HEK293 (cell line): ENCODE measurements at regions not wholly inside any gene's neighbourhood (a gene's known extent, or its start where the extent isn't known, plus 50 kb on each side); places are given as distances from the start of the nearest gene placed in this dataset.
"Not testable (repeated sequence)": the region's sequence is repeated elsewhere in the genome, so short reads cannot be mapped to it uniquely, and the experiment has no call there.

Experiments
- OVOL3 ChIP-seq: fragments of 450-650 bp; formaldehyde crosslinking; IDR thresholded peaks from 2 replicates; pipeline ENCODE4 v1.5.1; 2016; ENCODE audit warnings: missing biosample characterization, missing genetic modification characterization
- PRDM1 ChIP-seq: fragments of 450-650 bp; formaldehyde crosslinking; IDR thresholded peaks from 2 replicates; pipeline ENCODE4; 2016; ENCODE audit warnings: missing biosample characterization, missing genetic modification characterization
- RBAK ChIP-seq: fragments of 450-650 bp; formaldehyde crosslinking; IDR thresholded peaks from 2 replicates; pipeline ENCODE4 v1.5.1; 2016; ENCODE audit warnings: missing biosample characterization, missing genetic modification characterization
- ZBTB8A ChIP-seq: fragments of 450-650 bp; formaldehyde crosslinking; IDR thresholded peaks from 2 replicates; pipeline ENCODE4 v1.5.1; 2016; ENCODE audit warnings: missing biosample characterization, missing genetic modification characterization
- ZNF133 ChIP-seq: fragments of 450-650 bp; formaldehyde crosslinking; IDR thresholded peaks from 2 replicates; pipeline ENCODE4 v1.5.1; 2016; ENCODE audit warnings: missing biosample characterization, missing genetic modification characterization
- ZNF274 ChIP-seq, 2 experiments: fragments of 200-500 bp in 1 of 2; fragments of 450-650 bp in 1 of 2; sonication (Bioruptor generic) in 1 of 2; formaldehyde crosslinking in 1 of 2; IDR thresholded peaks; 2 replicates each; pipeline versions ENCODE4 v1.5.1 to v1.6.1; 2014 to 2016; ENCODE audit warnings: borderline replicate concordance in 1 of 2, inconsistent platforms in 1 of 2, low read length in 1 of 2, missing biosample characterization in 1 of 2, missing genetic modification characterization in 1 of 2
- ZNF416 ChIP-seq: fragments of 450-650 bp; formaldehyde crosslinking; IDR thresholded peaks from 2 replicates; pipeline ENCODE4 v1.5.1; 2016; ENCODE audit warnings: missing biosample characterization, missing genetic modification characterization
- ZNF433 ChIP-seq: fragments of 450-650 bp; formaldehyde crosslinking; IDR thresholded peaks from 2 replicates; pipeline ENCODE4 v1.5.1; 2016; ENCODE audit warnings: missing biosample characterization, missing genetic modification characterization, low read depth
- ZSCAN30 ChIP-seq: fragments of 450-650 bp; IDR thresholded peaks from 2 replicates; pipeline ENCODE4 v1.5.1; 2018; ENCODE audit warnings: missing biosample characterization, mild to moderate bottlenecking, missing genetic modification characterization, moderate library complexity
- TF ChIP-seq, protein P1 (sequence below): fragments of 450-650 bp; formaldehyde crosslinking; IDR thresholded peaks from 2 replicates; pipeline ENCODE4 v1.5.1; 2016; ENCODE audit warnings: missing biosample characterization, missing genetic modification characterization
- TF ChIP-seq, protein P2 (sequence below): fragments of 450-650 bp; formaldehyde crosslinking; IDR thresholded peaks from 2 replicates; pipeline ENCODE4 v1.5.1; 2017; ENCODE audit warnings: missing biosample characterization, missing genetic modification characterization
- TF ChIP-seq, protein P3 (sequence below): fragments of 450-650 bp; IDR thresholded peaks from 2 replicates; pipeline ENCODE4 v1.5.1; 2018; ENCODE audit warnings: missing biosample characterization, missing genetic modification characterization
- TF ChIP-seq, protein P4 (sequence below): fragments of 450-650 bp; formaldehyde crosslinking; IDR thresholded peaks from 2 replicates; pipeline ENCODE4 v1.5.1; 2016; ENCODE audit warnings: missing biosample characterization, missing genetic modification characterization

DNA sequence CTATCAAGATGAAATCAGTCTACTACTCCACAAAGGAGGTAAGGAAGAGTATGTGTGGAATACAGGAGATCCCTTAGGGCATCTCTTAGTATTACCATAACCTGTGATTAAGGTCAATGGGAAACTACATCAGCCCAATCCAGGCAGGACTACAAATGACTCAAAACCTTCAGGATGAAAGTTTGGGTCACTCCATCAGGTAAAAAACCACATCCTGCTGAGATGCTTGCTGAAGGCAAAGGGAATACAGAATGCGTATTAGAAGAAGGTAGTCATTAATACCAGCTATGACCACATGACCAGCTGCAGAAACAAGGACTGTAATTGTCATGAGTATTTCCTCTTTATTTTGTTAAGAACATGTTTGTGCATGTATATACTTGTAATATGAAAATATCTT lies 418.8 kb downstream of the DTWD2 start:
- TF ChIP-seq, protein P1, sequence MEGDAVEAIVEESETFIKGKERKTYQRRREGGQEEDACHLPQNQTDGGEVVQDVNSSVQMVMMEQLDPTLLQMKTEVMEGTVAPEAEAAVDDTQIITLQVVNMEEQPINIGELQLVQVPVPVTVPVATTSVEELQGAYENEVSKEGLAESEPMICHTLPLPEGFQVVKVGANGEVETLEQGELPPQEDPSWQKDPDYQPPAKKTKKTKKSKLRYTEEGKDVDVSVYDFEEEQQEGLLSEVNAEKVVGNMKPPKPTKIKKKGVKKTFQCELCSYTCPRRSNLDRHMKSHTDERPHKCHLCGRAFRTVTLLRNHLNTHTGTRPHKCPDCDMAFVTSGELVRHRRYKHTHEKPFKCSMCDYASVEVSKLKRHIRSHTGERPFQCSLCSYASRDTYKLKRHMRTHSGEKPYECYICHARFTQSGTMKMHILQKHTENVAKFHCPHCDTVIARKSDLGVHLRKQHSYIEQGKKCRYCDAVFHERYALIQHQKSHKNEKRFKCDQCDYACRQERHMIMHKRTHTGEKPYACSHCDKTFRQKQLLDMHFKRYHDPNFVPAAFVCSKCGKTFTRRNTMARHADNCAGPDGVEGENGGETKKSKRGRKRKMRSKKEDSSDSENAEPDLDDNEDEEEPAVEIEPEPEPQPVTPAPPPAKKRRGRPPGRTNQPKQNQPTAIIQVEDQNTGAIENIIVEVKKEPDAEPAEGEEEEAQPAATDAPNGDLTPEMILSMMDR (tag by site-specific recombination): not testable (repeated sequence)
- not testable (repeated sequence) for TF ChIP-seq ZNF133 (tag by site-specific recombination); ZSCAN30 (tag by site-specific recombination); ZNF274 (IDR thresholded peaks at IDR 0.05; ENCODE audit: low read length); ZNF274 (tag by site-specific recombination; IDR thresholded peaks at IDR 0.05; ENCODE audit: borderline replicate concordance); OVOL3; PRDM1 (tag by site-specific recombination); ZNF416 (tag by site-specific recombination); RBAK (tag by site-specific recombination); ZBTB8A (tag by site-specific recombination); ZNF433 (tag by site-specific recombination)
- TF ChIP-seq, protein P2, sequence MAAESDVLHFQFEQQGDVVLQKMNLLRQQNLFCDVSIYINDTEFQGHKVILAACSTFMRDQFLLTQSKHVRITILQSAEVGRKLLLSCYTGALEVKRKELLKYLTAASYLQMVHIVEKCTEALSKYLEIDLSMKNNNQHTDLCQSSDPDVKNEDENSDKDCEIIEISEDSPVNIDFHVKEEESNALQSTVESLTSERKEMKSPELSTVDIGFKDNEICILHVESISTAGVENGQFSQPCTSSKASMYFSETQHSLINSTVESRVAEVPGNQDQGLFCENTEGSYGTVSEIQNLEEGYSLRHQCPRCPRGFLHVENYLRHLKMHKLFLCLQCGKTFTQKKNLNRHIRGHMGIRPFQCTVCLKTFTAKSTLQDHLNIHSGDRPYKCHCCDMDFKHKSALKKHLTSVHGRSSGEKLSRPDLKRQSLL (tag by site-specific recombination): not testable (repeated sequence)
- TF ChIP-seq, protein P3, sequence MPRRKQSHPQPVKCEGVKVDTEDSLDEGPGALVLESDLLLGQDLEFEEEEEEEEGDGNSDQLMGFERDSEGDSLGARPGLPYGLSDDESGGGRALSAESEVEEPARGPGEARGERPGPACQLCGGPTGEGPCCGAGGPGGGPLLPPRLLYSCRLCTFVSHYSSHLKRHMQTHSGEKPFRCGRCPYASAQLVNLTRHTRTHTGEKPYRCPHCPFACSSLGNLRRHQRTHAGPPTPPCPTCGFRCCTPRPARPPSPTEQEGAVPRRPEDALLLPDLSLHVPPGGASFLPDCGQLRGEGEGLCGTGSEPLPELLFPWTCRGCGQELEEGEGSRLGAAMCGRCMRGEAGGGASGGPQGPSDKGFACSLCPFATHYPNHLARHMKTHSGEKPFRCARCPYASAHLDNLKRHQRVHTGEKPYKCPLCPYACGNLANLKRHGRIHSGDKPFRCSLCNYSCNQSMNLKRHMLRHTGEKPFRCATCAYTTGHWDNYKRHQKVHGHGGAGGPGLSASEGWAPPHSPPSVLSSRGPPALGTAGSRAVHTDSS (tag by site-specific recombination): not testable (repeated sequence)
- TF ChIP-seq, protein P4, sequence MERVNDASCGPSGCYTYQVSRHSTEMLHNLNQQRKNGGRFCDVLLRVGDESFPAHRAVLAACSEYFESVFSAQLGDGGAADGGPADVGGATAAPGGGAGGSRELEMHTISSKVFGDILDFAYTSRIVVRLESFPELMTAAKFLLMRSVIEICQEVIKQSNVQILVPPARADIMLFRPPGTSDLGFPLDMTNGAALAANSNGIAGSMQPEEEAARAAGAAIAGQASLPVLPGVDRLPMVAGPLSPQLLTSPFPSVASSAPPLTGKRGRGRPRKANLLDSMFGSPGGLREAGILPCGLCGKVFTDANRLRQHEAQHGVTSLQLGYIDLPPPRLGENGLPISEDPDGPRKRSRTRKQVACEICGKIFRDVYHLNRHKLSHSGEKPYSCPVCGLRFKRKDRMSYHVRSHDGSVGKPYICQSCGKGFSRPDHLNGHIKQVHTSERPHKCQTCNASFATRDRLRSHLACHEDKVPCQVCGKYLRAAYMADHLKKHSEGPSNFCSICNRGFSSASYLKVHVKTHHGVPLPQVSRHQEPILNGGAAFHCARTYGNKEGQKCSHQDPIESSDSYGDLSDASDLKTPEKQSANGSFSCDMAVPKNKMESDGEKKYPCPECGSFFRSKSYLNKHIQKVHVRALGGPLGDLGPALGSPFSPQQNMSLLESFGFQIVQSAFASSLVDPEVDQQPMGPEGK (tag by site-specific recombination): not testable (repeated sequence)
